ENCODE measurements at regions not wholly inside any gene's neighbourhood (a gene's known extent, or its start where the extent isn't known, plus 50 kb on each side); places are given as distances from the start of the nearest gene placed in this dataset.

DNA sequence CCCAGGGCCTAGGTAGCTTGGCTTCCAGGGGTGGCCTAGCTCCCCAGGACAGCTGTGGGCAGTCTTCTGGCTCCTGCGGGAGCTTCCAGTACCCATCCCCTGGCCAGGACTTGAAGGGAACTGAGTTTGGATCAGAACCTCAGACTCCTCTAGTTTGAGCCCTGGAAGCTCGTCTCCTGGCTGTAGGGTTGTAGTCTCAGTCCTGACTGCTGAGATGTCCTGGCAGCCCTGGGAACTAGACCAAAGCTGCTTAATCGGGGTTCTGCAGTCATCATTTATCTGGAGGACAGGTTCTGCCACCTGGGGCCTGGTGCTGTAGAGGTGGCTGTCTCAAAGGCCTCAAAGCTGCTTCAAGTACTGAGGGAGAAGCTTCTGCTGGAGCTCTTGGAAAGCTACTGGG lies 163.7 kb downstream of the WSCD1 start:
- TF ChIP-seq, protein P1, sequence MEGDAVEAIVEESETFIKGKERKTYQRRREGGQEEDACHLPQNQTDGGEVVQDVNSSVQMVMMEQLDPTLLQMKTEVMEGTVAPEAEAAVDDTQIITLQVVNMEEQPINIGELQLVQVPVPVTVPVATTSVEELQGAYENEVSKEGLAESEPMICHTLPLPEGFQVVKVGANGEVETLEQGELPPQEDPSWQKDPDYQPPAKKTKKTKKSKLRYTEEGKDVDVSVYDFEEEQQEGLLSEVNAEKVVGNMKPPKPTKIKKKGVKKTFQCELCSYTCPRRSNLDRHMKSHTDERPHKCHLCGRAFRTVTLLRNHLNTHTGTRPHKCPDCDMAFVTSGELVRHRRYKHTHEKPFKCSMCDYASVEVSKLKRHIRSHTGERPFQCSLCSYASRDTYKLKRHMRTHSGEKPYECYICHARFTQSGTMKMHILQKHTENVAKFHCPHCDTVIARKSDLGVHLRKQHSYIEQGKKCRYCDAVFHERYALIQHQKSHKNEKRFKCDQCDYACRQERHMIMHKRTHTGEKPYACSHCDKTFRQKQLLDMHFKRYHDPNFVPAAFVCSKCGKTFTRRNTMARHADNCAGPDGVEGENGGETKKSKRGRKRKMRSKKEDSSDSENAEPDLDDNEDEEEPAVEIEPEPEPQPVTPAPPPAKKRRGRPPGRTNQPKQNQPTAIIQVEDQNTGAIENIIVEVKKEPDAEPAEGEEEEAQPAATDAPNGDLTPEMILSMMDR (IDR thresholded peaks at IDR 0.05; ENCODE audit: low read length, missing control alignments) = no peak
- no peak overlapping the region for H3K4me3 ChIP-seq (replicated peaks; ENCODE audit: low read depth, low read length)
- DNase-seq (ENCODE audit: low read depth) = no peak

DNA sequence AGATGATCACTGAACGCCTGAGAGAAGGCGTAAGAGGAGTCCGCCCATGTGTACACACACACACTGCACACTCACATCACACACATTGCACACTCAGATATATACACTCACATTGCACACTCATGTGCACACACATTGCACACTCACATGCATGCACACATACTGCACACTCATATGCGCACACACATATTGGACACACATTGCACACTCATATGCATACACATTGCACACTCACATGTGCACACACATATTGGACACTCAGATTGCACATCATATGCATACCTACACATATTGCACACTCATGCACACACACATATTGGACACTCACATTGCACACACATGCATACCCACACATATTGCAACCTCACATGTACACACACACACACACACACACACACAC lies 163.2 kb downstream of the WSCD1 start:
- H3K4me3 ChIP-seq (replicated peaks; ENCODE audit: low read depth, low read length) = no peak overlapping the region
- TF ChIP-seq, protein P1 (IDR thresholded peaks at IDR 0.05; ENCODE audit: low read length, missing control alignments) = no peak
- no peak for DNase-seq (ENCODE audit: low read depth)

DNA sequence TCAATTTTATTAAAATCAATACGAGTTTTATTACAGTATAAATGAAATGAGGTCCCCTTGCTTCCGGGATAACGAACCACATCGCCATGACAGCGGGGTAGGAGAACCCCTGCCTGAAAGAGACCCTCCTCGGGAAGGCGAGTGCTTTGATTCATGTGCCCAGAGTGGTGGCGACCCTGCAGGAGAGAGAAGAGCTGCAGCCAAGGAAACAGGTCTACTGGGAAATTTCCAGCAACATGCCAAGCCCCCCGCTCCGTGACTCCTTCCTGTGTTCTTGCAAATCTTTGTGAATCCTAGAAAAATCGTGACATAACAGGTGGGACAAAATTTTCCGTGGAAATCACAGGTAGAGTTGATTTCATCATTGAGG lies 162.5 kb downstream of the WSCD1 start:
- H3K4me3 ChIP-seq (replicated peaks; ENCODE audit: low read depth, low read length) = no peak overlapping the region
- TF ChIP-seq, protein P1 (IDR thresholded peaks at IDR 0.05; ENCODE audit: low read length, missing control alignments) = no peak
- no peak for DNase-seq (ENCODE audit: low read depth)

DNA sequence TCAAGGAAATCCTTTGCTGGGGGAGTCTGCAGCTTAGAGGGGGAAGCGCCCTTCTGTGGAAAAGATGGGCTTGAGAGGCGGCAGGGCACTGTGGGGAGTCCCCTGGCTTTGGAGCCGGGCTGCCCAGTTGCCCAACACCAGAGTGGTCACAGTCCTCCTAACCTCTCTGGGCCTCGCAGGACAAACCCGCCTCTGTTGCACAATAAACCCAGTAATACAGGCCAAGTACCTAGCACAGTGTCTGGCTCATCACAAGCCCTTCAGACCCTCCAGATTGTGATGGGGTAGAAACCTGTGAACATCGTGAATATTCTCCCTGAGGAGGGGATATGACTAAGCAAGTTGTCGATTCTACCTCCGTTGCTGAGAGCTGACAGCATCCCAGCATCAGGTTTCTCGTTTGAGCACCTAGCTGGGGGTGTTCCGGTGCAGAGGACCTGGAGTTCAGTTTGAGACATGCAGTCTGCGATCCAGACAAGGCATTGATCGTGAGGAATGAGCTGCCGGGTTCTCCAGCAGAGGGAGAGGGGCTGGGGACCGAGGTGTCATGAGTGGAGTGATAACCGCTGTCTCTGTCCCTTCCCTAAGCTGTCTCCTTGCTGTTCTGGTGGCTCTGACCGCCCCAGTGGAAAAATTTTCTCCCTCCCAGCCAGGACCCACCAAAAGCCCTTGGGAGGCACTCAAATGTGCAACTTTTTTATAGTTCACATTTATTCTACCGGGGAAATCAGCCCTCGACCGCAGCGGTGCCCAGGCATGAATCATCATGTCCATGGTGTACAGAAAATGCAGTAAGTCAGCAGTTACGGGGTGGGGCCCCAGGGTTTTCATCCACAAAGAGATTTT lies 161.9 kb downstream of the WSCD1 start:
- TF ChIP-seq, protein P1 (IDR thresholded peaks at IDR 0.05; ENCODE audit: low read length, missing control alignments) = no peak
- DNase-seq (ENCODE audit: low read depth) = no peak
- no peak overlapping the region for H3K4me3 ChIP-seq (replicated peaks; ENCODE audit: low read depth, low read length)

DNA sequence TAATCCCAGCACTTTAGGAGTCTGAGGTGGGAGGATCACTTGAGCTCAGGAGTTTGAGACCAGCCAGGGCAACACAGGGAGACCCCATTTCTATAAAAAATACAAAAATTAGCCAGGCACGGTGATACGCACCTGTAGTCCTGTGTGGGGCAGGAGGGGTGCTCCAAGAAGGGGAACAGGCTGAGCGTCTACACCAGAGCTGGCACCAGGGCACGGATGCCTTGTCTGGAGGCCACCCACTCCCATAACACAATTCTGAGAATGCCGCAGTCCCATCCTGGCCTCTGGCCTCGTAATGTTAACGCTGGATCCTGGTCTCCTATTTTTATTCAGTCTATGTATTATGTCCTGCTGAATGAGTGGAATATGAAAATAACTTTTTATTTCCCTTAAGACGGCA lies 161.3 kb downstream of the WSCD1 start:
- no peak overlapping the region for H3K4me3 ChIP-seq (replicated peaks; ENCODE audit: low read depth, low read length)
- TF ChIP-seq, protein P1 (IDR thresholded peaks at IDR 0.05; ENCODE audit: low read length, missing control alignments) = no peak
- DNase-seq (ENCODE audit: low read depth) = no peak

DNA sequence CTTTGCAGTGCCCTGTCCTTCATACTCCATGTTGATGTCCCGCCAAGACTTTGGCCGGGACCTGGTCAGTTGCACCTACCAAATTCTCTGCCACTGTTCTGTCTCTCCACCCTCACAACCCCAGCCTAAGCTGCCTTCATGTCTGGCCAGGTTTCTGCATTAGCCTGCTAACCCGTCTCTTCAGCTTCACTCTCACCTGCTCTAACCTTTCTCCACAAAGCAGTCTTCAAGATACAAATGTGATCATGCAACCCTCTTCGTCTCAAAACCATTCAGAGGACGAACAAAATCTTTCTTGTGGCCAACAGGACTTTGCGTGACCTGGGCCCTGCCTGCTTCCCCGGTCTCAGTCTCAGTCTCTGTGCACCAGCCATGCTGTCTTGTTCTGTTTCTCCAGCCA lies 148.2 kb downstream of the WSCD1 start:
- TF ChIP-seq, protein P1 (IDR thresholded peaks at IDR 0.05; ENCODE audit: low read length, missing control alignments) = no peak
- DNase-seq (ENCODE audit: low read depth) = no peak
- no peak overlapping the region for H3K4me3 ChIP-seq (replicated peaks; ENCODE audit: low read depth, low read length)
